ENCODE measurements at regions not wholly inside any gene's neighbourhood (a gene's known extent, or its start where the extent isn't known, plus 50 kb on each side); places are given as distances from the start of the nearest gene placed in this dataset.

DNA sequence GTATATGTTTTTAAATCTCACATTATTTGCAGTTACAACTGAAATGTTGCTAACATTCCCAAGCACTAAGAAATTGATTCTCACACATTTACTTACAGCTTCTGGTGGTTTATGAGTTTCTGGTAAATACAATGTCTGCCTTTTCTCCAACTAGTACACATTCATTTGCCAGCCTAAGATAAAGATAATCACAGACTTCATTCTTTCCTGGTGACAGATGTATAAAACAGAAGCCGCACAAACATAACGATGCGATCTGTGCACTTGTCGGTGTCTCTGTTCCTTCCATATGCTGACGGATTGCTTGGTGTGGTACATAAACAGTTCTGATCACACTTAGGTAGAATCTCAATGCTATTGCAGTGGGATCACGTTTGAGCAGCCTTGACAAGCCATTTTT, 100.4 kb upstream of the DDX18 start:
- DNase-seq (ENCODE audit: low spot score): no peak

DNA sequence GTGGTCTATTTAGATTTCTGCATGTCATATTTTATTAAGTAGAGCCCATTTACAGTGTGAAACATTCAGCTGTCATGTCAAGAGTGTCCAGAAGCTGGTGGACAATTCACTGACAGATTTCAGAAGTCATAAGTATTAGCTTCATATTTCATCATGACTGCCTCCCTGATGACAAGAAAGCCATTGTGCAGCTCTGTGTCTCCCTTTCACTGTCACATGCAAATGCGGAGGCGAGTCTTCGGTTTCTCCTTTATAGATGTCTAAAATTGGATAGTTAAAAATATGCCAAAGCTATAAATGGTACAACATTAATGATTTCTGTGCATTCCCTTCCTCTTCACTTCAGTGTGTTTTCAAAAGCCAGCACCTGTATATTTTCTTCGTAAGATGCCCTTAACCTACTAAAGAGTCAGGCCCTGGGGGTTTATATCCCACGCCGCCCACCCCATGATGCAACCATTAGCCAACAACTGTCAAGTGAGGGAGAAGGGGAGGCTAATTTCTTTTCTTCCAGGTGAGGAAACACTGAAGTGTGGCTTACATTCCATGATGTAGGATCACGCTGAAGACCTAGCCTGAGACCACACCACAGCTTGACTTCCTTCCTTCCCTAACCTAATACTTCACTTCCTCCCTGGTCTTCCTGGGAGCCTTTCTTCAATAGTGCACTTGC, 99.6 kb upstream of the DDX18 start:
- DNase-seq (ENCODE audit: low spot score): no peak

DNA sequence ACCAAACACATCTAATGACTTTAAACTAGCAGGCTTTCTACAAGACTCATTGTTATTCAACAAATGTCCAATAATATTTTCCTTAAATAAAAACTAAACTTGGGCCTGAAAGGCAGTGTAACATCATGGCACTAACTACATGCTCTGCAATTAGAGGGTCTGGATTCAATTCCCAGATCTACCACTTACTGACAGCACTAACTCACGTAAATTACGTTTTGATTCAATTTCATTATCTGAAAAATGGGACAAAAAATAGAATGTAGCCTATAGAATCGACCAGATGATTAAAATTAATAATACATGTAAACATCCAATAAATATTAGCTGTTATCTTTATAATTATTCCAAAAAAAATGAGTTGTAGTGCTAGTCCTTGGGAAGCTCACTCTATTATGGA, 98.0 kb upstream of the DDX18 start:
- DNase-seq (ENCODE audit: low spot score): no peak

DNA sequence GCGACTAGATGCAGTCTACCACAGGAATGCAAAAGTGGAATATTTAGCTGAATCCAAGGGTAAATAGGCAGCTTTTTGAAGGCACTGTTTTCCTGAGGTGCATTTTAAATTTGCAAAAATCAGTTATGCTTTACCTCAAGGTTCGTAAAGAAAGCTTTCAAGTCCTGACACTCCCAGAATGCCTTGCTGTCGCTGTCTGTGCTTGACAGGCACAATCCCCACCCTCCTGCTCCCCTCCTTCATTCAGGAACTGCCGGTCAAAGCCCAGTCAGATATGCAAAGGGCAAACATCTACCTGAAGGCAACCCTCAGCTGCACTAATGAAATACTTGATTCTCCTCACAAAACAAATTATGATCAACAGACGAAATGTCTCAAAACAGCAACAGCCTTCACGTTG, 97.4 kb upstream of the DDX18 start:
- no peak for DNase-seq (ENCODE audit: low spot score)

DNA sequence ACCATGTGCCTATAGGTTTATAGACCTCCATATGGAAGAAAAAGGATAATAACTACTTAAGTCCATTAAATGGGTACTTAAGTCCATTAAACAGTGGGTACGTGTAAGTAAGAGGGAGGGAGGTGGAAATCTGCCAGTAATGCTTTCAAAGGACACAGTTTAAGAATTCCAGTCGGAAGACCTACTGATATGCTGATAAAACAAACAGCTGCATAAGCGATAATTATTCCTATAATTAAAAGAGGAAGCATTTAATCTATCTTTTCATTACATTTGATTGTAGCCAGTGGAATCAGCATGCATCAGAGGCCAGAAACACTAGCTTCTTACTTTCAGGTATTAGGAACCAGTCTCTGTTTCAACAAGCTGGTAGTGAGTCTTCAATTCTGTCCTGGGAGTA, 96.4 kb upstream of the DDX18 start:
- DNase-seq (ENCODE audit: low spot score): no peak

DNA sequence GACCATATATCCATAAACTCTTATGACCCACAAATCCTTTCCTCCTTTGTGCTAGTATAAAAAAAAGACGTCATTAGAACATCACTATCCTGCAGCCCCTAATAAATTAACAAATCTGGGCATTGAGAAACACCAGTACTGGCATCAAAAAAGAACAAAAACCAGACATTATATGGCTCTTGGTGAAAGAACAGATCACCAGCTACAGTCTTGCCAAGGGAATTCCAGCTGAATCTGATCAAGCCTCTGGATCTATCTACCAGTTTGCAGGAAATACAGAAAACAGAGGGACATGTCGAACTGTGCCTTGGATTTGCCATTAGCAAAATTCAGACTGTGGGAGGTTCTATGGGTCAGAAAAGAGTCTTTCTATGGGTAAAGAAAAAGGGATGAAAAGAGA, 93.7 kb upstream of the DDX18 start:
- no peak for DNase-seq (ENCODE audit: low spot score)

DNA sequence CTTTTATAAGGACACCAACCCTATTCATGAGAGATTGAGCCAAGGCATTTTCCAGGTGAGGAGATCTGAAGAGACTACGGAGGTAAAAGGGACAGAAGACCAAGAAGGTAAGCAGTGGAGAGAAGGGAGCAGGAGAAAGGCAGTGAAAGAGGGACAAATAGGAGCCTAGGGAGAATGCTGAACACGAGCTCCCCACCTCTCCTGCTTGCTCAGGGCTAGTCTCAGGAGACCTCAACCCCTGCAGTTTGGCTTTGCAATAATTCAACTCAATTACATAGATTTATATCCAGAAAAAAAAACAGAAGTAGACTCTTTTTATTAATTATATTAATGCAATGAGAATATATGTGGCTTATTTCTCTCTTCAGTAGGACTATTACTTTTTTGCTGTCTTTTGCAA, 91.0 kb upstream of the DDX18 start:
- no peak for DNase-seq (ENCODE audit: low spot score)

DNA sequence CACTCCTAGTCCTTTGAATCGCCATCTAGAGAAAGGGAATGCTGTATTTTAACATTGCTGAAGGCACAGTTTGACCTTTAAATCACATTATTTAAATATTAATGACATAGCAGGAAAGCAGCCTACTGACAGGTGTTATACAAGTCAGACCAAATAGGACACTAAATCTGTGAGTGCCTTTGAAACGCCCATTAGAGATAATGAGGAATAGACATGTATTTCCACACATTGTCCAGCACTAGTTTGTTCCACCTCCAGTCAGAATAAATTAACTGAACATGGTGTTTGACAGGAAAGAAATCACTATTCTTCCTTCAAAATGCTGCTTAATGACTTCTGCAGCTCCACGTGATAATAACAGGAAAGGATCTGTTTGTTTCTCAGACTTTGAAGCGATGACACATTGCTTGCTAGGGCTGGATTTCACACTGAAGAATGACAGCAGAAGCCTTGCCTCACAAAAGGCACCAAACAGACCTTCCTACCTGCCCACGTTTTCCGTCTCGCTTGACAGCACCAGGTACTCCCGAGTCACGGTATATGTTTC, 90.5 kb upstream of the DDX18 start:
- no peak for DNase-seq (ENCODE audit: low spot score)

DNA sequence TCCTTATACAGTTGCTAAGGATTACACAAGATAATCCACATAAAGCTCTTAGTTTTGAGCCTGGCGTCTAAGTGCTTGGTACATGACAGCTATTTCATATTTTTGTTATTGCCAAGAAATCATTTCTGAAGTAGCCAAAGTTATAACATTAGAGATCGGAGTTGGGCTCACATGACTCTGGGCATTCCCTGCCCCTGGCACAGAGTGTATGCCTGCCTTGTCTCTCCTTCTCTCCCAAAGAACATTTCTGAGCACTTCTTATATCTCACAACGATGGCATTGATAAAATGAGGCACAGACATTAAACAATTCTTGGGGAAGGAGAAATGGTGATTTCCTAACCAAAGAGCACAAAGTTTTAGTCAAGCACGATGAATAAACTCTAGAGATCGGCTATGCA, 87.7 kb upstream of the DDX18 start:
- DNase-seq (ENCODE audit: low spot score): no peak

DNA sequence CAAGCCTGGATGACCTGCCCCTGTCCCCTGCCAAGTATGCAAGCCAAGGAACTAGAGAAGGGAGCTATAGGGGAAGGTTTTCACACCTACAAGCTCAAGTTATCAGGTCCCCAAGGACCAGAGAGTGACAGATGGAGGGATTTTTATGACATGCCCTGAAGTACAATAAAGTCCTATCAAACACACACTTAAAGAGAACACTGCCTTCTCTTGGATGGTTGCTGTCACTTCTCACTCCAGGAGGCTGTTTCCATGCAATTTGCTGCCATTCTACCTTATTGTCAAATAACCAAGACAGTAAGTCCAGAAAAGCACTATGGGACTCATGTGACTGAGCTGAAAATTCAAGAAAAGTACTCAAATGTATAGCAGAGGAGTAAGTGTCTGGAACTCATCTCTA, 76.6 kb upstream of the DDX18 start:
- no peak for DNase-seq (ENCODE audit: low spot score)

DNA sequence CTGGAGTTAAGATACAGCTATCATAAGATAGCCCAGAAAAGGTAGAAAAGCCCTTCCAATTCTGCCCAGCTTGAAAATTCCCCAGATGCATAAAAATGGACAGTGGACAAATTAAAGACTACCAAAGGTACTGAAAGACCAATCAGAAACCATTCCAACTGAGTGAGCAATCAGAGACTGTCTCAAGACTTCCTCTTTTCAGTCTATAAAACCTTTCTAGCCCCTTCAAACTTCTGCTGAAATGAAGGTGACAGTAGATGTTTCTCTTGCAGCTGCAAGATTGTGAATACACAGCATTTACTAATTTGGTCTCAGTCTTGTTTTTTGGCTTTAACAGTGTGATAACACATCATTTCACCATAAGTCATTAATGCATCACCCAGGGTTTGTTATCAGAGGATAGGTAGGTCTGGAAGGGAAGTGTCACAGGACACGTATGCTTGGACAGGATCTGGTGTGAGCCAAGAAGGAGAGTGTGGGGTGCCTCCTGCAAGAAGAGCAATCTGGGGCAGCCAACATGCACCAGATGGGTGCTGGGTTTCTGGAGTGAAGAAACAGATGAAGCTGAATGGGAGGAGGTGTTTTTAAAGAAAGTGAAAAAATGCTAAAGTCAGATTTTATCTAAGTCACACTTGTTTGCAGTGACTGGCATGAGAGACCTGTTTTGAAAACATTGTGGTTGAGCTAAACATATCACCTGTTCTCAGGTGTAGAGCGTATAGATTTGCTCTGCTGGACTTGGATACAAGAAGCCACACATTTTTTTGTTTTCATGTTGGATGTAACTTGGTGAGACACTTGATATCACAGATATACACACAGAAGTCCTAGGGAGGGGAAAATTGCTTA, 75.3 kb upstream of the DDX18 start:
- no peak for DNase-seq (ENCODE audit: low spot score)

DNA sequence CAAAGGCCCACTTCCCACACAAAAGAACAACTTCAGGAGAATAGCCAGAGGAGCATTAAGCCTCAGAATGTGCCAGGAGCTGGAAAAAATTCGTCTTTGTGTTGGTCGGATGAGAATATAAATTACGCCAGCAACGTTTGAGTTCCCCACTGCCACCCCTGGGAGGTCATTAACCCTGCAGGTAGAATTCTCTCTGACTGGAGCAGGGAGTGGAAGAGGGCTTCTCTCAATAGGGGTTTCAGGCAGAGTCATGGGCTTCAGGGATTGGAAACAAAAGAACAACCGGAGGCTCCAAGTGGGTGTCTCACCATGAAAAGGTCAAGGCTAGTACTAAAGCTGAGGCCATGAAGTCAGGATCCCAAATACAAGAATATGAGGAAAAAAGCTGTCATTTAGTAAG, 69.0 kb upstream of the DDX18 start:
- no peak for DNase-seq (ENCODE audit: low spot score)

DNA sequence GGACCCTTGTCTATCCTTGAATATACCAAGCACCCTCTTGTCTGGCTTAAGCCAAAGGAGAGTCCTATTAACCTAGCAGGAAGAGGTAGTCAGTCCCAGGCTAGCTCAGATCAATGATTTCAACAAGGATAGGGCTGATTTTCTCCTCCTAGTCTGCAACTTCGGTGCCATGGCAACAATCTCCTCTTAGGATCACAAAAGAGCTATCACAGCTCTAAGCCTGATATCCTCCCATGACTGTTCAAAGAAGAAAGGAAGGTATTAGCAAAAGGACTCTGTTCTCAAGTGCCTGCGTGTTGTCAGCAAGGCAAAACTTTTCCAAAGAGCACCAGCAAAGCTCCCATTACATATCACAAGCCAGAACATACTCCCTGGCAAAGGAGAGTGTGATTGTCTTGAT, 58.7 kb upstream of the DDX18 start:
- no peak for DNase-seq (ENCODE audit: low spot score)

DNA sequence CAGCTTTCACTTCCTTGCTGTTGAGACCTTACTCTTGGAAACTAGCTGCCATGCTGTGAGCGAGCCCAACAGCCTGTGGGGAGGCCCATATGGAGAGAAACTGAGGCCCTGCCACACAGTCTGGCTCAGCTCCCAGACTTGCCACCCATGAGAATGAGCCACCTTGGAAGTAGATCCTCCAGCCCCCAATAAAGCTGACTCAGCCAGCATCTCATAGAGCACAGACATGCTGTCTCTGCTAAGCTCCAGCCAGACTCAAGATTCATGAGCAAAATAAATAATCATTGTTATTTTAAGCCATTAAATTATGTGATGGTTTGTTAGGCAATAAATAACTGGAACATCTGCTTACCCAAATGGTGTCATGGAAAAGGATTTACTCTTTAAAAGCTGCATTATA, 53.6 kb upstream of the DDX18 start:
- DNase-seq (ENCODE audit: low spot score): no peak

DNA sequence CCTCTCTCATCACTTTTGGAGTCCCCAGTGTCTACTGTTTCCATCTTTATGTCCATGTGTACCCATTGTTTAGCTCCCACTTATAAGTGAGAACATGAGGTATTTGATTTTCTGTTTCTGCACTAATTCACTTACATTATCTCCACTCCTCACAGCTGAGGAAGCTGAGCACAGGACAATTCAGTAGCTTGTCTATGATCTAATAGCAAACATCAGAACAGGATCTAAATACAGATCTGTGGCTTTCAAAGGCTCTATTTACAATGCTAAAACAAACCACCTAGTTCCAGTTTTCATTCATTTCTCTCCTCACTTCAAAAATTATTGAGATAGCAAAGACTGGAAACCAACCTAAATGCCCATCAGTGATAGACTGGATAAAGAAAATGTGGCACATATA, 52.0 kb upstream of the DDX18 start:
- no peak for DNase-seq (ENCODE audit: low spot score)

DNA sequence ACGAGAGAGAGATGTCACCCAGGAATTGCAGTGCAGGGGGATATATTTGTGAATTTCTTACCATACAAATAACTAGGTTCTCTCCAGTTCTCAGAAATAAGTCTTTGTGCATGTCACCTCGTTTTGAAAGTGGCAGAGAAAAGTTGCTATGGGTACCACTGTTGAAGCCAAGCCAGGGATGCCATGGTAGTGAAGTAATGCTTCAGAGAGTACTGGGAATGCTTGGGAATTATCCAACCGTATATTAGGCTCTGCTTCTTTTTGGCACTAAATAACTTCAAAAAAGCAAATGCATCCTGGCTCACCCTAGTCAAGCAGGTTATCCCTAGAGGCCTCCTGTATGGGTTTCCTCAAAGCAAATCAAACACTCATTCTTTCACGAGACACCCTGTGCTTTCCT, 50.7 kb upstream of the DDX18 start:
- DNase-seq (ENCODE audit: low spot score): no peak

All from cerebellar cortex (tissue), 1 donor.